NB4 (cell line): ENCODE measurements at regions not wholly inside any gene's neighbourhood (a gene's known extent, or its start where the extent isn't known, plus 50 kb on each side); places are given as distances from the start of the nearest gene placed in this dataset.

Experiments used
- MAX ChIP-seq: IDR thresholded peaks from 2 replicates; pipeline ENCODE4 v1.6.1; 2011; ENCODE audit warnings: low read depth, low read length
- POLR2A ChIP-seq: IDR thresholded peaks from 2 replicates; pipeline ENCODE4 v1.6.1; 2011; ENCODE audit warnings: mild to moderate bottlenecking; ENCODE audit not compliant: insufficient read length; ENCODE audit errors: extremely low read depth
- TF ChIP-seq, protein P1 (sequence below): IDR thresholded peaks from one replicate; pipeline ENCODE4 v1.5.1; 2012; ENCODE audit warnings: low read depth, low read length

DNA sequence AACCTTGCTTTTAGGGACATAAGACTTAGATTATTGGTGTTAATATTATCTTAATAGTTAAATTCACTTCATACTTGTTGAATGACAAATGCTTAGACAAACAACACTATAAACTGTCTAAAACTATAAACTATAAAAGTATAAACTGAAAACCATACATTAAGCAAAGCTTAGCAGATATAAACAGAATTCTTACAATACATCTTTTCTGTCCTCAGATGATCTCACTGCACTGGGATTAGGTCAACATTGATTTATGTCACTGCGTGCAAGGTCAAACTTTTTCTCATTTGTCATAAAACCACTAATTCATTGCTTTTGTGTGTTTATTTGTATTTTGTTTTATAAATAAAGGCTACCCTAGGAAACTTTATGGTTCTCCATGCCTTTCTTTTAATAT lies 1491.8 kb downstream of the NCAM2 start:
- TF ChIP-seq, protein P1, sequence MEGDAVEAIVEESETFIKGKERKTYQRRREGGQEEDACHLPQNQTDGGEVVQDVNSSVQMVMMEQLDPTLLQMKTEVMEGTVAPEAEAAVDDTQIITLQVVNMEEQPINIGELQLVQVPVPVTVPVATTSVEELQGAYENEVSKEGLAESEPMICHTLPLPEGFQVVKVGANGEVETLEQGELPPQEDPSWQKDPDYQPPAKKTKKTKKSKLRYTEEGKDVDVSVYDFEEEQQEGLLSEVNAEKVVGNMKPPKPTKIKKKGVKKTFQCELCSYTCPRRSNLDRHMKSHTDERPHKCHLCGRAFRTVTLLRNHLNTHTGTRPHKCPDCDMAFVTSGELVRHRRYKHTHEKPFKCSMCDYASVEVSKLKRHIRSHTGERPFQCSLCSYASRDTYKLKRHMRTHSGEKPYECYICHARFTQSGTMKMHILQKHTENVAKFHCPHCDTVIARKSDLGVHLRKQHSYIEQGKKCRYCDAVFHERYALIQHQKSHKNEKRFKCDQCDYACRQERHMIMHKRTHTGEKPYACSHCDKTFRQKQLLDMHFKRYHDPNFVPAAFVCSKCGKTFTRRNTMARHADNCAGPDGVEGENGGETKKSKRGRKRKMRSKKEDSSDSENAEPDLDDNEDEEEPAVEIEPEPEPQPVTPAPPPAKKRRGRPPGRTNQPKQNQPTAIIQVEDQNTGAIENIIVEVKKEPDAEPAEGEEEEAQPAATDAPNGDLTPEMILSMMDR: no peak
- TF ChIP-seq POLR2A: no peak
- TF ChIP-seq MAX: no peak
